Keratinocyte (primary cell): ENCODE measurements at regions not wholly inside any gene's neighbourhood (a gene's known extent, or its start where the extent isn't known, plus 50 kb on each side); places are given as distances from the start of the nearest gene placed in this dataset.

Experiments used
- DNase-seq: peaks from one replicate; pipeline ENCODE4 v3.0.0-alpha.2; 2011; ENCODE audit warnings: low read depth, missing footprints, low spot score
- FAIRE-seq: peaks from 2 replicates; lab custom pipeline; 2011; peaks lifted over from hg19 to GRCh38; lab: Jason Lieb, UNC
- H2AFZ ChIP-seq: 2 replicates; pipeline ENCODE4 v1.6.0; 2012; ENCODE audit warnings: low read length, control low read depth, inconsistent platforms; ENCODE audit not compliant: control insufficient read depth
- H3K27ac ChIP-seq: 2 replicates; pipeline ENCODE4 v1.5.1; 2011; ENCODE audit warnings: low read length; ENCODE audit not compliant: control insufficient read depth, insufficient read depth
- H3K27me3 ChIP-seq: 3 replicates; pipeline ENCODE4 v1.6.0; 2011; ENCODE audit warnings: low read length; ENCODE audit not compliant: control insufficient read depth, insufficient read depth; ENCODE audit errors: extremely low read depth
- H3K36me3 ChIP-seq, 2 experiments: 2 replicates in 1 of 2; 3 replicates in 1 of 2; pipeline ENCODE4 v1.5.1; 2011; ENCODE audit warnings: low read length in 2 of 2, mild to moderate bottlenecking in 1 of 2; ENCODE audit not compliant: control insufficient read depth in 2 of 2, insufficient read depth in 2 of 2; ENCODE audit errors: extremely low read depth in 1 of 2
- H3K4me1 ChIP-seq: 3 replicates; pipeline ENCODE4 v1.5.1; 2011; ENCODE audit warnings: low read length; ENCODE audit not compliant: control insufficient read depth, insufficient read depth; ENCODE audit errors: extremely low read depth
- H3K4me2 ChIP-seq: 3 replicates; pipeline ENCODE4 v1.6.0; 2011; ENCODE audit warnings: low read depth, low read length; ENCODE audit not compliant: control insufficient read depth, insufficient read depth; ENCODE audit errors: extremely low read depth
- H3K4me3 ChIP-seq, 3 experiments: fragments of 200-600 bp in 1 of 3; sonication (generic) in 1 of 3; 2 replicates in 2 of 3; 3 replicates in 1 of 3; pipeline ENCODE4 v1.5.1; 2011 to 2016; ENCODE audit warnings: low read length in 3 of 3, mild to moderate bottlenecking in 3 of 3, control low read depth in 2 of 3, inconsistent platforms in 1 of 3, low read depth in 1 of 3, mixed read lengths in 1 of 3, mixed run types in 1 of 3, moderate library complexity in 1 of 3; ENCODE audit not compliant: control insufficient read depth in 2 of 3, insufficient read depth in 2 of 3; ENCODE audit errors: extremely low read depth in 1 of 3
- H3K79me2 ChIP-seq: 2 replicates; pipeline ENCODE4 v1.6.0; 2012; ENCODE audit warnings: low read length; ENCODE audit not compliant: control insufficient read depth, insufficient read depth
- H3K9ac ChIP-seq: 3 replicates; pipeline ENCODE4 v1.6.0; 2011; ENCODE audit warnings: low read length; ENCODE audit not compliant: control insufficient read depth, insufficient read depth; ENCODE audit errors: extremely low read depth
- H3K9me1 ChIP-seq: 3 replicates; pipeline ENCODE4 v1.6.0; 2011; ENCODE audit warnings: low read length; ENCODE audit not compliant: control insufficient read depth, insufficient read depth; ENCODE audit errors: extremely low read depth
- H3K9me3 ChIP-seq: 2 replicates; pipeline ENCODE4 v1.5.1; 2012; ENCODE audit warnings: low read depth, low read length; ENCODE audit not compliant: control insufficient read depth
- H4K20me1 ChIP-seq: 3 replicates; pipeline ENCODE4 v1.6.0; 2011; ENCODE audit warnings: low read length; ENCODE audit not compliant: control insufficient read depth, insufficient read depth; ENCODE audit errors: extremely low read depth
- EZH2 ChIP-seq: IDR thresholded peaks from one replicate; pipeline ENCODE4 v1.6.1; 2012; ENCODE audit warnings: inconsistent platforms, mild to moderate bottlenecking, low read length, moderate library complexity
- dilution Hi-C: fragments of 300-500 bp; cut with MboI; formaldehyde crosslinking; loops from one replicate; pipeline ENCODE4 v1.7.0; 2020; ENCODE audit warnings: low sequenced_read_pairs; ENCODE audit not compliant: extremely low pct_ligation_motif_present
- TF ChIP-seq, protein P1 (sequence below), 3 experiments: IDR thresholded peaks in 1 of 3; conservative IDR thresholded peaks in 1 of 3; optimal IDR thresholded peaks in 1 of 3; 2 replicates in 2 of 3; 3 replicates in 1 of 3; pipeline versions ENCODE3 to v1.5.1; 2011; ENCODE audit warnings: low read length in 3 of 3, mild to moderate bottlenecking in 3 of 3, moderate library complexity in 2 of 3, control low read depth in 1 of 3, inconsistent platforms in 1 of 3; ENCODE audit not compliant: insufficient read depth in 2 of 3; ENCODE audit errors: extremely low read depth in 1 of 3

DNA sequence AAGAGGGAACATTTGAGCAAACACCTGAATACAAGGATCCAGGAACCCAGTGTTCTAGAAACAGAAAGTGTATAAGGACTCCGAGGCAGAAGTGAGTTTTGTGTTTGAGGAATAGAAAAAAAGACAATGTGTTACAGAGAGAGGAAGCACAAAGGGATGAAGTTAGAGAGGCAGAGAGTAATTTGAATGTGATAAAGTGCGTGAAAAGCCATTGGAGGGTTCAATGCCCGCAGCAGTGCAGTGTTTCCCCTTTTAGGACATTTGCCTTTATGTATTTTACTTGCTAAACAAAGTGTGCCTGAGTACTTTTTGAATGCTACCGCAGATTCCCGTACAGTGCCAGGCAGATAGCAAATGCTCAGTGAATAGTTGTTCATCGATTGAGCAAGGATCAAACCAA, 508.5 kb downstream of the RAB38 start:
- dilution Hi-C loops: no loop called here
- Histone ChIP-seq H2AFZ (no peak overlapping the region), H3K27ac (no peak overlapping the region), H3K27me3 (no peaks in the 10 kb centered on the region), H3K36me3 (no peaks in the 10 kb centered on the region), H3K9ac (no peak overlapping the region), H3K4me2 (no peak overlapping the region), H3K9me1 (no peaks in the 10 kb centered on the region), H3K4me3 (no peak overlapping the region), H3K4me1 (no peaks in the 10 kb centered on the region), H3K79me2 (no peaks in the 10 kb centered on the region), H4K20me1 (no peaks in the 10 kb centered on the region), H3K9me3 (no peaks in the 10 kb centered on the region)
- TF ChIP-seq, protein P1, sequence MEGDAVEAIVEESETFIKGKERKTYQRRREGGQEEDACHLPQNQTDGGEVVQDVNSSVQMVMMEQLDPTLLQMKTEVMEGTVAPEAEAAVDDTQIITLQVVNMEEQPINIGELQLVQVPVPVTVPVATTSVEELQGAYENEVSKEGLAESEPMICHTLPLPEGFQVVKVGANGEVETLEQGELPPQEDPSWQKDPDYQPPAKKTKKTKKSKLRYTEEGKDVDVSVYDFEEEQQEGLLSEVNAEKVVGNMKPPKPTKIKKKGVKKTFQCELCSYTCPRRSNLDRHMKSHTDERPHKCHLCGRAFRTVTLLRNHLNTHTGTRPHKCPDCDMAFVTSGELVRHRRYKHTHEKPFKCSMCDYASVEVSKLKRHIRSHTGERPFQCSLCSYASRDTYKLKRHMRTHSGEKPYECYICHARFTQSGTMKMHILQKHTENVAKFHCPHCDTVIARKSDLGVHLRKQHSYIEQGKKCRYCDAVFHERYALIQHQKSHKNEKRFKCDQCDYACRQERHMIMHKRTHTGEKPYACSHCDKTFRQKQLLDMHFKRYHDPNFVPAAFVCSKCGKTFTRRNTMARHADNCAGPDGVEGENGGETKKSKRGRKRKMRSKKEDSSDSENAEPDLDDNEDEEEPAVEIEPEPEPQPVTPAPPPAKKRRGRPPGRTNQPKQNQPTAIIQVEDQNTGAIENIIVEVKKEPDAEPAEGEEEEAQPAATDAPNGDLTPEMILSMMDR (optimal IDR thresholded peaks at IDR 0.05 in 1 of 3, IDR thresholded peaks at IDR 0.05 in 1 of 3, conservative IDR thresholded peaks at IDR 0.05 in 1 of 3; ENCODE audit: extremely low read depth in 1 of 3, insufficient read depth in 2 of 3, low read length in 3 of 3): no peak
- no peak for TF ChIP-seq EZH2
- no peak for FAIRE-seq
- no peak for DNase-seq

DNA sequence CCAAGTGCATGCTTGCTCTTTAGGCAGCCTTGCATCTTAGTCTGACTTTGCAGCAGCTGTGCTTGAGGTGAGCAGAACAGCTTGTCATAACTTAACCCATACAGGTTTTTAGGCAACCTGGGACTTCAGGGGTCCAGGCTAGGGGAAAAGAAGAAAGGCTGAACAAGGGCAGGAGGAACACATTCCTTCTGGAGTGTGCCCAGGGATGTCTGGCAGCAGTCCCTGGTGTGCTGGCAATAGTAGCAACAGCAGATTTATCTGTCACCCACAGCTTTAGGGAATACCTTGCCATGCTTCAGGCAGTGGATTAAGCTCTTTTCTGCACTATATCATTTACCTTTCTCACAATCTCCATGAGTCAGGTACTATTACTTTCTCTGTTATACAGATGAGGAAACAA, 513.0 kb downstream of the RAB38 start:
- Histone ChIP-seq H3K27me3 (no peaks in the 10 kb centered on the region), H3K9me3 (no peaks in the 10 kb centered on the region), H4K20me1 (no peaks in the 10 kb centered on the region), H3K79me2 (no peaks in the 10 kb centered on the region), H3K4me1 (no peaks in the 10 kb centered on the region), H2AFZ (no peak overlapping the region), H3K4me3 (no peak overlapping the region), H3K4me2 (no peak overlapping the region), H3K9me1 (no peaks in the 10 kb centered on the region), H3K9ac (no peak overlapping the region), H3K27ac (no peak overlapping the region), H3K36me3 (no peaks in the 10 kb centered on the region)
- dilution Hi-C loops: no loop called here
- DNase-seq (no peak), FAIRE-seq (no peak)
- TF ChIP-seq, protein P1 (optimal IDR thresholded peaks at IDR 0.05 in 1 of 3, IDR thresholded peaks at IDR 0.05 in 1 of 3, conservative IDR thresholded peaks at IDR 0.05 in 1 of 3; ENCODE audit: extremely low read depth in 1 of 3, insufficient read depth in 2 of 3, low read length in 3 of 3): no peak
- TF ChIP-seq EZH2: no peak
